ENCODE measurements at regions not wholly inside any gene's neighbourhood (a gene's known extent, or its start where the extent isn't known, plus 50 kb on each side); places are given as distances from the start of the nearest gene placed in this dataset.

DNA sequence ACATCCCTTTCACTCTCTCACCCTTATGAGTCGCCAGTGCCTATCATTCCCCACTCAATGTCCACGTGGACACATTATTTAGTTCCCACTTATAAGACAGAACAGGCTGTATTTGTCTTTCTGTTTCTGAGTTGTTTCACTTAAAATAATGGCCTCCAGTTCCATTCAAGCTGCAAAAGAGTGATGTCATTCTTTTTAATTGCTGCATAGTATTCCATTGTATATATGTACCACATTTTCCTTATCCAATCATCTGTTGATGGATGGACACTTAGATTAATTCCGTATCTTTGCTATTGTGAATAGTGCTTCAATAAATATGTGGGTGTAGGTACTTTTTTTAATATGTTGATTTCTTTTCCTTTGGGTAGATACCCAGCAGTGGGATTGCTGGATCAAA is 79.1 kb downstream of the ZNF365 start:
- DNase-seq: no peak

- no peak for DNase-seq
Observed at GRCh38 chr10:62454687-62455397, 80.7 kb downstream of the ZNF365 start.

DNA sequence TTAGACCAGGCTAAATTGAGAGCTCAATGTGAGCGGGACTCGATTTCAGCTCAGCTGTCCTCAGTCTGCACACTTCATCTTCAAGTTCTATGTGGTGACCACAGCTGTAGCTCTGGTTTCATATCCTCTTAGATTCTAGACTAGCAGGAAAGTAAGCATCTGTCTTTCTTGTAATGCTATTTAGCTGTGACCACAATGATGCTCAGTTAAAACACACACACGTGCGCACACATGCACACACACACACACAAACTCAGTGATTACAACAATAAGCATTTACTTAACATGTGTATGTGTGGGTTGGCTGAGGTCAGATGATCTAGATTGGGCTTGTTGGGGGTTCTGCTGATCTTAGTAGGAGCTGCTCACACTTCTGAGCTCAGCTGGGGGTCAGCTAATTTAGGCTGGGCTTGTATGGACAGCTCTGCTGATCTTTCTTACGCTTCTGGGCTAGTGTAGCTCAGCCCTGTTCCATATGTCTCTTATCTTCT is 82.5 kb downstream of the ZNF365 start:
- no peak for DNase-seq

DNA sequence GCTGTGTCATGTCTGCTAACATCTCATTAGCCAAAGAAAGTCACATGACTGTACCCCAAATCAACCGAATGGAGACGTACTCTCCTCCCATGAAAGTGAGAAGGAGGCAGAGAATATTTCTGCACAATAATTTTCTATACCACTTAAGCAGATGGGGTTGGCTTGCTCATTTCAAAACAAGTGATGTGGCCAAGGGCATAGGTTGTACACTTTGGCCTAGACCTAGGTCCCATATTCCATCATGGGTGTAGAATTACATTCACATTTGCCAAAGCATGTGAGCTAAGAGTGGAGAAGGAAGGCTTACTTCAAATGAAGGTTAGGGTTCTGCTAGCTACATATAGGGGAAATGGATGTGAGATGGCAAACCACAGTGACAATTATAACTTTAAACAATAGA is 83.0 kb downstream of the ZNF365 start:
- DNase-seq: no peak

DNA sequence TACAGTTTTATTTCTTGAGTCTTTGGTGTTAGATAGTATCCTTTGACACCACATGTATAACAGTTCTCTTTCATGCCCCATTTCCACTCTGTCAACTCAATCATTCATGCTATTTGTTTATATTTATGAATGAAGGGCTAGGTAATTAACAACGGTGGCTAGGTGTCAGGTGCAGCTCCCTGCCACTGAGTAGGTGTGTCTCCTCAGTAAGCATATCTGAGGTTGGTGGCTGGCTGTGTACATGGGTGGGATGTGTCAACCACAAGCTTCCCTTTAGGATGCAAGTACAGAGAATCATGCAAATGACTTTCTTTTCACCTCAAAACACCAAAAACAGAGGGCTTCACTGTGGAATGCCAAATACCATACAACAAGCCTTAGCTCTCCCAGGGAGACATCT is 83.4 kb downstream of the ZNF365 start:
- DNase-seq: peak; percentile 9

DNA sequence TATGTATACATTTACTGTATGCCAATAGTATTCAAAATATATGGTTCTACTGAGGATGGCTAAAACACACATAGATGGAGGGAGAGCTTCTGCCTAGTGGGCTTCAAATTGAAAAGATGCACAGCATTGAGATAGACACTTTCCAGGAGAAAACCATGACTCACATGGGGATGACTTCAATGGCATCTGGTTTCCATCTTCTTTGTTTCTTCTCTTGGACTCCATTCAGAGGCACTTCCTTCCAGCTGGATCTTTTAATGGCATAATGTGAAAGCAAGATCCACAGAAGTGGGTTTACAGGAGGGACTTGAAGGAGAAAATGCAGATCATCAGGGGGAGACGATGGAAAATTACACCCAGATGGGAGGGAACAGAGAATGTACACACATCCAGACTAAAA is 84.9 kb downstream of the ZNF365 start:
- no peak for DNase-seq

DNA sequence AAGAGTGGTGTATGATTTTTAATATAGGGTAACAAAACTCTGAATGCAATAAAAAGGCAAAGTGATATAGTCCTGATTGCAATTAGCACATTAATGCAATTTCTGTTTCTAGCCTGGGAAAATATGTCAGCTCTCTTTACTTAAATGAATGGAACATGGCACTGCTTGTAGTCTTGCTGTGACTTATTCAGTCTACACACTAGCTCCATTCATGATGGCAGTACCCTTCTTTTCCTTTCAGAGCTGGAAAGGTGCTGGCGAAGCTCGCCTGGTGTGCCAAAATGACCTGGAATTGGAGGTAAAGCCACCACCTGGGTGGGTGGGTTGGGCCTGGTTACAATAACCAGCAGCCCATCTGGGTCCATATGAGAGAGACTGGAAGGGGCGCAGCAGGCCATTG is 85.3 kb downstream of the ZNF365 start:
- DNase-seq: no peak

DNA sequence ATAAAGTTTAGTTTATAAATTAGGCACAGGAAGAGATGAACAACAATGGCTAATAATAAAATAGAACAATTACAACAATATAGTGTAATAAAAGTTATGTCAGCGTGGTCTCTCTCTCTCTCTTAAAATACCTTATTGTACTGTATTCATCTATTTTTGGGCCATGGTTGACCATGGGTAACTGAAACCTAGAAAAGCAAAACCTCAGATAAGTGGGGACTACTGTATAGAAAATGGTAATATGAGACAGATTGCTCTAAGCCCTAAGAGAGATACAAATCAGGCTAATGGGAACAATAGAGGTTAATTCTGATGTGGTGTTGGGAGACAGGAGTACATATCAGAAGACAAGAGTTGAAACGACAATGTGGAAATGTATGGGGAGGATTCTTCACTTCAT is 86.2 kb downstream of the ZNF365 start:
- no peak for DNase-seq

GRCh38 chr10:62461120-62461519 is 87.0 kb downstream of the ZNF365 start:
- DNase-seq: no peak

DNA sequence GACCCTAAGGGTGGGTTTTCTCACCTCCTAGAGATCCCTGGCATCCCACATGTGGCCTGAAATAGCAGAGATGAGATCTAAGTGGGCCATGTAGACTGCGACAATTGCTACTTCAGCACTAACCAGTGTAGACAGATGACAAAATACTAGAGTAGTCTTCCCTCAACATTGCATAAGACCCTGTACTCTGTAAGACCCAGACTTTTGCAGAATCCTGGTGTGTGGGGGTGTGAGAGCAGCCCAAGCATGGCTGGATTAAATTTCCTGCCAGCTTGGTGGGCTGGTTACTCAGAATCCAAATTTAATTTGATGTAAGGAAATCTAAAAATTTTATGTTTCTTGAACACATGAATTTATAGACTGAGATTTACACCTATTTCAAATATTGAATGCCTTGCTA is 88.3 kb downstream of the ZNF365 start:
- no peak for DNase-seq

- no peak for DNase-seq
Observed at GRCh38 chr10:62463364-62463763, 89.2 kb downstream of the ZNF365 start.

DNA sequence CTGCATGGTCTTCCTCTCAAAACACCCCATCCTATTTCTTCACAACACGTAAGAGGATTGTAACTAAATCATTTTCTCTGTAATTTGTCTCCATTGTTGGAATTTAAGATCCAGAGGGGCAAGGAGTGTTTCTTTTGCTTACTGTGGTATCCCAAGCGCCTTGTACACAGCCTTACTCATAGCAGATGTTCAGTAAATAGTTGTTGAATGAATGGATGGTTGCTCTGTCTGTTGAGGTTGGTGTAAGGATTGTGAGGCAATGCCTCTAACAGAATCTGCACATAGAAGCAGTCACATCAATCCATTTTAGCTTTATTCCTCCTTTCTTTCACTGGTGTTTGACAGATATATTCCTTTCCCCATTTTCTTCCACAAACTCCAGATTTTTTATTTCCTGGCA is 90.1 kb downstream of the ZNF365 start:
- DNase-seq: no peak

DNA sequence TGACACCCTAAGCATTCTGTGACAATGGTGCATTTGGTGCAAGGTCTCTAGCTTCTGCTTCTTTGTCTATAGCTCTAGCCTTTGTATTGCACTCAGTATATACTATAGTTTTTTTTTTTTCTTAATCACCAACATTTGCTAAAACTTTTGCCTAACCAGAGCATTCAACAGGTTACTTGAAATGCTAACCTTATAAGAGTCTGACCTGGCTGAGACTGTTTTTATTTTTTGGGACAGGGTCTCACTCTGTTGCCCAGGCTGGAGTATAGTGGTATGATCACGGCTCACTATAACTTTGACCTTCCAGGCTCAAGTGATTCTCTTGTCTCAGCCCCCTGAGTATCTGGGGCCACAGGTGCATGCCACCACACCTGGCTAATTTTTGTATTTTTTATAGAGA is 92.4 kb downstream of the ZNF365 start:
- no peak for DNase-seq

- DNase-seq: no peak
Observed at GRCh38 chr10:62467527-62467926, 93.4 kb downstream of the ZNF365 start.

GRCh38 chr10:62471711-62472110 is 97.5 kb downstream of the ZNF365 start:
- no peak for DNase-seq

- DNase-seq: no peak
Observed at GRCh38 chr10:62473241-62473640, 99.1 kb downstream of the ZNF365 start.

DNA sequence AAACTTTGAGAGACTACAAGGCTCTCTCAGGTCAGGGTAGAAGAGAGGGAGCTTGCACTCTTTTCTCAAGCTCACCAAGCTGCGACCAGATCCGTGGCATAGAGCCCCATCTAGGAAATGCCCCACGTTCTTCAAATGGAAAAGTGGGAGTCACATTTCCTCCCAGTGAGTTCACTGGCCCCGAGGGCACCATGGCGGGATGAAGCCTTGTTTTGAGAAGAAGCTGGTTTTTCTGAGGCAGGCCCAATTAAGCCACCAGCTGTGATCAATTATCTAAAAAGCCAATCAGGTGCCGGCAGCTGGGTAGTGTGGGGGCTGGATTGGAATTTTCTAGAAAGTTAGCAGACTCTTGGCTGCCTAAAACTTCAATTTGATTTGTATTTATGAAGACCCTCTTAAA is 101.4 kb downstream of the ZNF365 start:
- DNase-seq: no peak

DNA sequence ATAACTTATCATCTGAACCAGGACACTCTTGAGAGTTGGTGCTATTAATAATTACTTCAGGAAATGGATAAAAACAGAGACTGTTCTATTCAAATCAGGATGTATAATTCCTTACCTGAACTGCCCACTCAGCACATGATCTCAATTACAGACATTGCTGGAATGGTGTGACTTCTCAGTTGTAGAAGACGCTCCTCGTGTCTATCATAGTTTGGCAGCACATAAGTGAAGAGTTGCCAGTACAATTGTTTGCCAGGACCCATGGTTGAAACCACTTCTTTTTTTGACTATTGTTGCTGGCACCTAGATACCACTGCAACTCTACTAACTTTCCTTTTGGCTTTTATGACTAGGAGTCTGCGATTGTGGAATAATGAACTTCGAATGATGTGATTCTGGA is 105.4 kb downstream of the ZNF365 start:
- DNase-seq: no peak

GRCh38 chr10:62480196-62480595 is 106.0 kb downstream of the ZNF365 start:
- DNase-seq: no peak

DNA sequence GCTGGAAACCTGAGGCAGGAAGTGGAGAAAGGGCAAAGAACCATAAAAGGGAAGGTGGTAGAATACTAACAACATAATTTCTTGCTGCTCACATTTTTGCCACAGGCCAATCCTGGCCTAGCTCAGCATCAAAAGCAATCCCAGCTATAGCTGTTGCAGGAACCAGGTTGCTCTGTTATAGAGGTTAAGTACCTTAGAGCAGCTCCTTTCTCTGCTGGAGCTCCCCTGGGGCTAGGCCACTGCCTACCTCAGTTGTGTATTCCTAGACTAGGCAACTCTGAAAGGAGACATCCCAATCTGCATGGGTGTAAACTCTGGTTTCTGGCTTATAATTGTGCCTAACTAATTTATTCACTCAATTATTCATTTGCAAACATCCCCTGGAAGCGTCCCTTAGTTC is 108.4 kb downstream of the ZNF365 start:
- DNase-seq: no peak

DNA sequence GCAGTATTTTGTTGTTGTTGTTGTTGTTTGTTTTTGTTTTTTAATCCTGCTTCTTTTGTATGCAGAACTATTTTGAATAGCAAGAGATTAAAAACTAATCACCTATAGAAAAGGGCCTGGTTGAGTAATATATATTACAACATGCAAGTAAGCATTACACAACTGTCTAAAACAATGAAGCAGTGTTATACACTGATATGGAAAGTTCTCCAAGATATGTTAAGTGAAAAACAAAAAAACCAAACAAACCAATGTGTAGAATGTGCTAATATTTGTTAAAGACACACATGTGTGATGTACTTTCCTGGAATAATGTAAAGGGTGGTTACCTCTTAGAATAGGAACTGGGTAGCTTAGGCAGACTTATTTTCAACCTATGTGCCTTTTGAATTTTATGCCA is 117.4 kb downstream of the ZNF365 start:
- no peak for DNase-seq

- no peak for DNase-seq
Observed at GRCh38 chr10:62492012-62492869, 118.1 kb downstream of the ZNF365 start.

DNA sequence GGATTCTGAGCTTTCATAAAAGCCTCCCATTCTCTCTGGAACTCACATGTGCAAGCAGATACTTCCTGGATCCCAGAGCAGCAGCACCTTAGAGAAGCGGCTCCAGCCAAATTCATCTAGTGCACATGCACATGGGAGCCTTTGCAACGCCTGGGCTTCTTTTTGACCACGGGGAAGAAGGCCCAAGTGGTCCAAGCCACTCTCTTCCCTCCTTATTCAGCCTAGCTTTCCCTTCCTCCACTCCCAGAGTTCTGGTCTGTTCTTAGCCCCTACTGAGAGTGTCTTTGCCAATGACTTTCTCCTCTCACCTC is 118.7 kb downstream of the ZNF365 start:
- no peak for DNase-seq

GRCh38 chr10:62496925-62497324 is 122.8 kb downstream of the ZNF365 start:
- no peak for DNase-seq

DNA sequence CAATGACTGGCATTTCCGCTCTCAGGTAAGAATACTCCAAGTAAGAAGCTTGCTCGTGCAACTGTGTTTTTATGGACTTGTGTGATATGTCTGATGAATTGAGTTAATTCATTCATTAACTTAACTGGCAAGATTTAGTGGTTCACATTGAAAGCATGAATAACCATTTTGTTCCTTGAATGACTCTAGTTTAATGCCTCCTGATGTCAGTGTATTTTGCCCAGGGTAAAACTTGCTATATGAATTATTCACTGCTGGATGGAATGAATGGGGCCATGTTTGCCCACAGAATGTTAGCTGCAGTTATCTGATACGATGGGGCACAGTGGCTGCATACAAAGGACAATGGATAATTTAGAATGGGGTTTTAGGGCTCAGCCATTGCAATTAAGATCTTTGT is 124.1 kb downstream of the ZNF365 start:
- no peak for DNase-seq
